HAP-1 (cell line): ENCODE measurements at regions not wholly inside any gene's neighbourhood (a gene's known extent, or its start where the extent isn't known, plus 50 kb on each side); places are given as distances from the start of the nearest gene placed in this dataset.
A peak's percentile ranks its signal among the peaks of the same experiment; 100 is the strongest.
"Not testable (repeated sequence)": the region's sequence is repeated elsewhere in the genome, so short reads cannot be mapped to it uniquely, and the experiment has no call there.

Experiments
- DNase-seq, 2 experiments: peaks; one replicate each; pipeline ENCODE4 v3.0.0-alpha.2; 2016 to 2020; ENCODE audit warnings: low spot score in 2 of 2
- H3K27me3 ChIP-seq: fragments of 250-450 bp; sonication (Bioruptor Pico); 2 replicates; pipeline ENCODE4 v1.5.1; 2020; ENCODE audit warnings: low read depth, mild to moderate bottlenecking, moderate library complexity
- H3K36me3 ChIP-seq: fragments of 250-450 bp; sonication (Bioruptor Pico); replicated peaks from 2 replicates; pipeline ENCODE4 v1.5.1; 2020; ENCODE audit warnings: mild to moderate bottlenecking
- H3K4me1 ChIP-seq: fragments of 250-450 bp; sonication (Bioruptor Pico); 2 replicates; pipeline ENCODE4 v1.5.1; 2020; ENCODE audit warnings: mild to moderate bottlenecking
- H3K4me3 ChIP-seq: fragments of 250-450 bp; sonication (Bioruptor Pico); 2 replicates; pipeline ENCODE4 v1.5.1; 2020; ENCODE audit warnings: mild to moderate bottlenecking, moderate library complexity
- H3K9me3 ChIP-seq: fragments of 250-450 bp; sonication (Bioruptor Pico); 2 replicates; pipeline ENCODE4 v1.5.1; 2020; ENCODE audit warnings: mild to moderate bottlenecking, moderate library complexity
- in situ Hi-C: fragments of 300-500 bp; cut with MboI; formaldehyde crosslinking; loops from 3 replicates; pipeline ENCODE4 v1.14.3; 2020; ENCODE audit warnings: low sequenced_read_pairs, inconsistent platforms, mixed read lengths

- H3K4me1 ChIP-seq, DNase-seq, in situ Hi-C loops, H3K9me3 ChIP-seq, H3K27me3 ChIP-seq, H3K36me3 ChIP-seq, H3K4me3 ChIP-seq: not testable (repeated sequence)
Measured at GRCh38 chr21:5149222-5149621, 5372.2 kb upstream of the TPTE start.

- H3K4me1 ChIP-seq, DNase-seq, in situ Hi-C loops, H3K9me3 ChIP-seq, H3K36me3 ChIP-seq, H3K27me3 ChIP-seq, H3K4me3 ChIP-seq: not testable (repeated sequence)
Measured at GRCh38 chr21:5153842-5154640, 5367.3 kb upstream of the TPTE start.

GRCh38 chr21:5154641-5154982, 5366.8 kb upstream of the TPTE start:
- H3K9me3 ChIP-seq, H3K27me3 ChIP-seq, H3K4me3 ChIP-seq, H3K36me3 ChIP-seq, in situ Hi-C loops, H3K4me1 ChIP-seq: not testable (repeated sequence)
- peak; percentile 12 to 82 for DNase-seq

DNA sequence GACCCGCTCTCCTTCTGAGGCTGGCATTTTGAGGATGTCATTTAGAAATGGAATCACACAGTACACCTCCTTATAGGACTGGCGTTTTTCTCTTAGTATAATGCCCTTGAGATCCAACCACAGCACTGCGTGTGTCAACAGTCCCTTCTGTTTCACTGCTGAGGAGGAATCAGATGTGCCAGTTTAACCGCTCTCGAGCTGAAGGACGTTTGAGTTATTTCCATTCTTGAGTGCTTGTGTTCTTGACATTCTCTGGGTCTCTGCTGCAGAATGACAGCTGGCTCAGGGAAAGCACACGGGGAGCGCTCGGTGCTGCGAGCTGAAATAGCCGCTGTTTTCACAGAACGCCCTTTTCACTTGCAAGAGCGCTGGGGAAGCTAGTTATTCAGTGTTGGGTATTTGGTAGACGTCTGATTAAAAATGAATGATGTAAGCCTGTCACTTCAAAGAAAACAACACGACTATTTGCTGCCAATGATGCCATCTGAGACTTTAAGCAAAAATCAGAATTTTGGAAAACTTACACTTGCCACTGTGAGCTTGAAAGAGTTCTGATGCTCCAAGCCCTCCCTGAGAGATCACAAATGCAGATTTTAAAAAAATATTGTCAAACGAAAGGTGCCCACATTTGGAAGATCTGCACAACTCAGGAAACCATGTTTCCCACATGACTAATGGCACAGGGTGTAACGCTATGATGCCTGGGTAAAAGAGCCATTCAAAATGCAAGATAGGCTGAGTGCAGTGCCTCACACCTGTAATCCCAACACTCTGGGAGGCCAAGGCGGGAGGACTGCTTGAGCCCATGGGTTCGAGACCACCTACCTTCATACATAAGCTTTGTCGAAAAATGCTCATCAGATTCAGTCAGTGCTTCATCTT, 5358.4 kb upstream of the TPTE start:
- H3K27me3 ChIP-seq, H3K4me1 ChIP-seq, H3K36me3 ChIP-seq, H3K4me3 ChIP-seq, in situ Hi-C loops, DNase-seq, H3K9me3 ChIP-seq: not testable (repeated sequence)

DNA sequence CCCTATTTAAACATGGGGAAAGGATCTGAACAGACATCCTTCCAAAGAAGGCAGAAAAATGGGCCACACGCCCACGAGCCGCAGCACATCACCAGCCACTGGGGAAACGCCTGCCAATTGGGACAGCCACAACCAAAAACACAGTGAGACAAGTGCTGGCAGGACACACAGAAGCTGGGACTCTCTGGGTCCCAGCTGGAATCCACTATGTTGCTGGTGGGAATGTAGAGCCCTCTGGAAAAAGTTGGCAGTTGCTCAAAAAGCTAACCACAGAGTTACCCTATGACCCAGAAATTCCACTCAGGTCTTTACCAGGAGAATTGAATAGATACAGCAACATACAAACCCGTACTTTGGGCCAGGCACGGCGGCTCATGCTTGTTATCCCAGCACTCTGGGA, 5355.6 kb upstream of the TPTE start:
- H3K27me3 ChIP-seq, H3K4me3 ChIP-seq, DNase-seq, H3K4me1 ChIP-seq, H3K36me3 ChIP-seq, H3K9me3 ChIP-seq, in situ Hi-C loops: not testable (repeated sequence)
